HL-60 (cell line): ENCODE measurements at regions not wholly inside any gene's neighbourhood (a gene's known extent, or its start where the extent isn't known, plus 50 kb on each side); places are given as distances from the start of the nearest gene placed in this dataset.

Source experiments
- POLR2AphosphoS5 ChIP-seq: IDR thresholded peaks from 2 replicates; pipeline ENCODE4 v1.6.1; 2012; ENCODE audit warnings: low read depth
- TF ChIP-seq, protein P1 (sequence below): IDR thresholded peaks from one replicate; pipeline ENCODE4 v1.5.1; 2011; ENCODE audit warnings: low read length, control low read depth, inconsistent platforms; ENCODE audit not compliant: insufficient read depth

DNA sequence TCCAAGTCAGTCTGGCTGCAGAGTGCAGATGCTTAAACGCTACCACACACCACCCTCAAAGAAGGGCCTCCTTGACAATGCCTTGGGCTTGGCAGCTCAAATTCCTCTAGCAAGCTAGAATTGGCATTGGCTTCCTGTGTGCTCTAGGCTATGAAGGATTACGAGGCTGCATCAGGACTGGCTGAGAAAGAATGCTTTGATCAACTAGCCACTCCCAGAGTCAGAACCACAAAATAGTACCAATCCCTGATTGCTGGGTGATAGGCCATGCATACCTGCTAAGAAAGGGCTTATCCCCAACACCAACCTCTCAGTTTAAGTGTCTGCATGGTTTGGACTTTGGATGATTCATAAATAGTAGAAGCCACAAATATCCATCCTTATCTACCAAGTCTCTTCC lies 504.9 kb downstream of the OMA1 start:
- TF ChIP-seq, protein P1, sequence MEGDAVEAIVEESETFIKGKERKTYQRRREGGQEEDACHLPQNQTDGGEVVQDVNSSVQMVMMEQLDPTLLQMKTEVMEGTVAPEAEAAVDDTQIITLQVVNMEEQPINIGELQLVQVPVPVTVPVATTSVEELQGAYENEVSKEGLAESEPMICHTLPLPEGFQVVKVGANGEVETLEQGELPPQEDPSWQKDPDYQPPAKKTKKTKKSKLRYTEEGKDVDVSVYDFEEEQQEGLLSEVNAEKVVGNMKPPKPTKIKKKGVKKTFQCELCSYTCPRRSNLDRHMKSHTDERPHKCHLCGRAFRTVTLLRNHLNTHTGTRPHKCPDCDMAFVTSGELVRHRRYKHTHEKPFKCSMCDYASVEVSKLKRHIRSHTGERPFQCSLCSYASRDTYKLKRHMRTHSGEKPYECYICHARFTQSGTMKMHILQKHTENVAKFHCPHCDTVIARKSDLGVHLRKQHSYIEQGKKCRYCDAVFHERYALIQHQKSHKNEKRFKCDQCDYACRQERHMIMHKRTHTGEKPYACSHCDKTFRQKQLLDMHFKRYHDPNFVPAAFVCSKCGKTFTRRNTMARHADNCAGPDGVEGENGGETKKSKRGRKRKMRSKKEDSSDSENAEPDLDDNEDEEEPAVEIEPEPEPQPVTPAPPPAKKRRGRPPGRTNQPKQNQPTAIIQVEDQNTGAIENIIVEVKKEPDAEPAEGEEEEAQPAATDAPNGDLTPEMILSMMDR = no peak
- TF ChIP-seq POLR2AphosphoS5 = no peak
